ENCODE measurements at regions not wholly inside any gene's neighbourhood (a gene's known extent, or its start where the extent isn't known, plus 50 kb on each side); places are given as distances from the start of the nearest gene placed in this dataset.

GRCh38 chr12:107536613-107537012 lies 149.0 kb upstream of the PWP1 start:
- 30 to 40% methylated on average over 2 of the region's 2 CpGs for WGBS, 2 donors

GRCh38 chr12:107537464-107538119 lies 148.0 kb upstream of the PWP1 start:
- no peak overlapping the region for H3K4me3 ChIP-seq
- no peaks in the 10 kb centered on the region for H3K27me3 ChIP-seq
- no peaks in the 10 kb centered on the region for H3K4me1 ChIP-seq
- intact Hi-C loops (cut with DNase I; ENCODE audit: low total_unique reads), result no loop called here
- WGBS, 2 donors, result 67 to 70% methylated on average over 2 to 5 of the region's 5 CpGs
- H3K27ac ChIP-seq, result no peak overlapping the region
- TF ChIP-seq CTCF (IDR thresholded peaks at IDR 0.05) (no peak), POLR2A (IDR thresholded peaks at IDR 0.05) (no peak)
- DNase-seq, result no peak
- H3K9me3 ChIP-seq, result no peaks in the 10 kb centered on the region
- H3K36me3 ChIP-seq (ENCODE audit: low read depth, missing control alignments), result no peaks in the 10 kb centered on the region

More at GRCh38 chr12:107536613-107537012, 149.0 kb upstream of the PWP1 start:
- intact Hi-C loops (cut with DNase I; ENCODE audit: low total_unique reads), result no loop called here
- Histone ChIP-seq H3K36me3 (ENCODE audit: low read depth, missing control alignments) (no peaks in the 10 kb centered on the region), H3K27ac (no peak overlapping the region), H3K9me3 (no peaks in the 10 kb centered on the region), H3K4me1 (no peaks in the 10 kb centered on the region), H3K27me3 (no peaks in the 10 kb centered on the region), H3K4me3 (no peak overlapping the region)
- no peak for DNase-seq
- TF ChIP-seq CTCF (IDR thresholded peaks at IDR 0.05) (no peak), POLR2A (IDR thresholded peaks at IDR 0.05) (no peak)

GRCh38 chr12:107539196-107539939 lies 146.2 kb upstream of the PWP1 start:
- no peaks in the 10 kb centered on the region for H3K36me3 ChIP-seq (ENCODE audit: low read depth, missing control alignments)
- H3K4me1 ChIP-seq, result no peaks in the 10 kb centered on the region
- intact Hi-C loops (cut with DNase I; ENCODE audit: low total_unique reads), result no loop called here
- TF ChIP-seq CTCF (IDR thresholded peaks at IDR 0.05) (no peak), POLR2A (IDR thresholded peaks at IDR 0.05) (no peak)
- H3K4me3 ChIP-seq, result no peak overlapping the region
- no peaks in the 10 kb centered on the region for H3K27me3 ChIP-seq
- no peaks in the 10 kb centered on the region for H3K9me3 ChIP-seq
- 84 to 86% methylated on average over 5 of the region's 5 CpGs for WGBS, 2 donors
- DNase-seq, result no peak
- H3K27ac ChIP-seq, result no peak overlapping the region

GRCh38 chr12:107541001-107541705 lies 144.4 kb upstream of the PWP1 start:
- Histone ChIP-seq H3K4me1 (no peaks in the 10 kb centered on the region), H3K4me3 (no peak overlapping the region), H3K27ac (no peak overlapping the region), H3K36me3 (ENCODE audit: low read depth, missing control alignments) (no peaks in the 10 kb centered on the region), H3K27me3 (no peaks in the 10 kb centered on the region), H3K9me3 (no peaks in the 10 kb centered on the region)
- intact Hi-C loops (cut with DNase I; ENCODE audit: low total_unique reads), result no loop called here
- WGBS, 2 donors, result 74 to 88% methylated on average over 7 of the region's 7 CpGs
- DNase-seq, result no peak
- no peak for TF ChIP-seq POLR2A (IDR thresholded peaks at IDR 0.05)
- no peak for TF ChIP-seq CTCF (IDR thresholded peaks at IDR 0.05)

Measured in testis (tissue), 2 donors.